Ascending aorta (tissue), 2 donors: ENCODE measurements at regions not wholly inside any gene's neighbourhood (a gene's known extent, or its start where the extent isn't known, plus 50 kb on each side); places are given as distances from the start of the nearest gene placed in this dataset.

Experiments
- DNase-seq, 2 donors: peaks; one replicate each; pipeline ENCODE4 v3.0.0-alpha.2; 2019; ENCODE audit warnings: low spot score in 2 of 2
- H3K27ac ChIP-seq, 2 donors: fragments of 200-600 bp; sonication (generic); one replicate each; pipeline ENCODE4 v1.5.1; 2016 to 2017; ENCODE audit warnings: mild to moderate bottlenecking in 1 of 2
- H3K27me3 ChIP-seq: fragments of 200-600 bp; sonication (generic); one replicate; pipeline ENCODE4 v1.5.1; 2017
- H3K36me3 ChIP-seq, 2 donors: fragments of 200-600 bp; sonication (generic); one replicate each; pipeline ENCODE4 v1.5.1; 2016
- H3K4me1 ChIP-seq, 2 donors: fragments of 200-600 bp; sonication (generic); one replicate each; pipeline ENCODE4 v1.5.1; 2016 to 2017; ENCODE audit warnings: mild to moderate bottlenecking in 1 of 2
- H3K4me3 ChIP-seq, 2 donors: fragments of 200-600 bp; sonication (generic); one replicate each; pipeline ENCODE4 v1.5.1; 2016 to 2017; ENCODE audit warnings: mild to moderate bottlenecking in 1 of 2
- H3K9me3 ChIP-seq, 2 donors: fragments of 200-600 bp; sonication (generic); one replicate each; pipeline ENCODE4 v1.5.1; 2016
- CTCF ChIP-seq, 3 experiments: fragments of 200-600 bp in 2 of 3; fragments of 450-650 bp in 1 of 3; sonication (generic) in 2 of 3; IDR thresholded peaks; one replicate each; pipeline ENCODE4 v1.5.1; 2016 to 2019; ENCODE audit warnings: antibody characterized with exemption in 3 of 3, mild to moderate bottlenecking in 1 of 3, moderate library complexity in 1 of 3
- intact Hi-C: fragments of 100-400 bp; cut with DNase I; formaldehyde crosslinking; loops from one replicate; pipeline ENCODE4 v1.15.1; 2023

- Histone ChIP-seq H3K9me3 (no peaks in the 10 kb centered on the region), H3K36me3 (peaks cover 0 to 13% of the 10 kb centered on the region in 2 donors), H3K4me1 (no peaks in the 10 kb centered on the region), H3K27me3 (no peaks in the 10 kb centered on the region), H3K27ac (no peak overlapping the region), H3K4me3 (no peak overlapping the region)
- no peak for TF ChIP-seq CTCF (IDR thresholded peaks at IDR 0.05)
- intact Hi-C loops: no loop called here
- no peak for DNase-seq
Observed at GRCh38 chr3:74301056-74301455, 313.4 kb downstream of the CNTN3 start.

DNA sequence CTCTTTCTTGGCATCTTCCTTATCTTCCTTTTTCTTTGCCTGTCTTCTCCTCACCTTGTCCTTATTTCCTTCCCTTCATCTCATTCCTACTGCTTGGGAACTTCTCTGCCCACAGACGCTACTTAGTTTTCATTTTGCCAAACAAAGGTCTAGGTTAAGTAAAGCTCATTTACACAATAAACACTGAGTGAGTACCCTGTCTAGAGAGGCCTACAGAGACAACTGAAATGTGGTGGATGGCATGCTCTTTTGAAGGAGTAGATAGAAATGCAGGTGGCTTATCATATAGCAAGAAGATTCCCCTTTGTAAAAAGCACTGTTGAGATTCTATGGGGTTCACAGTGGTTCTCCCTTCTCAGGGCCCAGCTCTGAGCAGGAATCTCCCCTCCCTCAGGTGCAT is 319.0 kb downstream of the CNTN3 start:
- no peak for DNase-seq
- Histone ChIP-seq H3K27ac (no peak overlapping the region), H3K9me3 (no peaks in the 10 kb centered on the region), H3K27me3 (no peaks in the 10 kb centered on the region), H3K36me3 (peaks cover 4% of the 10 kb centered on the region in 2 donors), H3K4me3 (no peak overlapping the region), H3K4me1 (no peaks in the 10 kb centered on the region)
- intact Hi-C loops: no loop called here
- no peak for TF ChIP-seq CTCF (IDR thresholded peaks at IDR 0.05)

DNA sequence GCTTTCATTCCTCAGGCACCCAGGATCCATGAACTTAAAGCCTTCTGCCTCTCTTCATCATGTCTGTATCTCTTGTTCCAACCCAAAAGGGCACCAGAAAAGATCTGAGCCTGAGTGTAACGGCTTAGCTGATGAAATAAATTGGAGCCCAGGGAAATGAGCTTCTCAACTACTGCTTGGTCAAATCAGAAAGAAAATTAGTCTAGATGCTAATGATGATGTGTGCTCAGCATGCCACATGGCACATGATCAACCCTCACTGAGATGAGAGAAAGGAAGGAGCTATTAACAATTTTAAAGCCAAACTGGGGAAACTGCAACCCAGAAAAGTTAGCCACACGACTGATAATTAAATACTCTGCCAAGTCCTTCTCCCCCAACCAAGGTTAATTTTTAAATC is 325.7 kb downstream of the CNTN3 start:
- no peak for DNase-seq
- no peaks in the 10 kb centered on the region for H3K4me1 ChIP-seq
- no peak overlapping the region for H3K27ac ChIP-seq
- no peaks in the 10 kb centered on the region for H3K27me3 ChIP-seq
- no peak overlapping the region for H3K4me3 ChIP-seq
- TF ChIP-seq CTCF (IDR thresholded peaks at IDR 0.05): no peak
- H3K9me3 ChIP-seq: no peaks in the 10 kb centered on the region
- H3K36me3 ChIP-seq: no peaks in the 10 kb centered on the region
- intact Hi-C loops: no loop called here

DNA sequence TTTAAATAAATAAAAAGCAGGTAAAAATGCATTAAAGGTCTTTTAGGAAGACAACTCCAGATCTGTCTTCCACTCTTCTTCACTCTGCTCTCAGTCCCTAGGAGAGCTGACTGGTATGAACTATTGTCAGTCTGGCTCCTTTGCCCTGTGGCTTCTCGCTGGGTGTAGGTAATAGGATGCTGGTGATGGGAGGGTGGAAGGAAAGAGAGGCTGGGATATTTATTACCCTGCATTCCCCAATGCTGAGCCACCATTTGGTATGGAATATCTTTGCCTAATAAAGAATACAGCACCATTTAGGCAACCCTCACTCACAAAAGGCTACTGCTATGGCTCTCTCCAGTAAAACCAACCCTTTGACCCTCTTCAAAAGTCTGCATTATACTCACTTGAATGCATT is 326.9 kb downstream of the CNTN3 start:
- intact Hi-C loops: no loop called here
- no peak for TF ChIP-seq CTCF (IDR thresholded peaks at IDR 0.05)

GRCh38 chr3:74282202-74282601 is 332.3 kb downstream of the CNTN3 start:
- intact Hi-C loops: no loop called here

More for the DNA sequence above, 326.9 kb downstream of the CNTN3 start:
- H3K36me3 ChIP-seq: no peaks in the 10 kb centered on the region
- DNase-seq: no peak
- H3K27ac ChIP-seq: no peak overlapping the region
- no peak overlapping the region for H3K4me3 ChIP-seq
- H3K4me1 ChIP-seq: no peaks in the 10 kb centered on the region
- no peaks in the 10 kb centered on the region for H3K27me3 ChIP-seq
- no peaks in the 10 kb centered on the region for H3K9me3 ChIP-seq

More at GRCh38 chr3:74282202-74282601, 332.3 kb downstream of the CNTN3 start:
- no peak for TF ChIP-seq CTCF (IDR thresholded peaks at IDR 0.05)
- no peak for DNase-seq
- H3K27ac ChIP-seq: no peak overlapping the region
- H3K9me3 ChIP-seq: peaks cover 0 to 10% of the 10 kb centered on the region in 2 donors
- no peaks in the 10 kb centered on the region for H3K4me1 ChIP-seq
- no peaks in the 10 kb centered on the region for H3K36me3 ChIP-seq
- H3K27me3 ChIP-seq: no peaks in the 10 kb centered on the region
- no peak overlapping the region for H3K4me3 ChIP-seq
